ENCODE measurements at regions not wholly inside any gene's neighbourhood (a gene's known extent, or its start where the extent isn't known, plus 50 kb on each side); places are given as distances from the start of the nearest gene placed in this dataset.

- no peak for TF ChIP-seq HSF1 (IDR thresholded peaks at IDR 0.05; ENCODE audit: low read depth, low read length)
- no peak; a peak in 1 of 4 replicates for TF ChIP-seq EP300 (IDR thresholded peaks at IDR 0.05; ENCODE audit: borderline replicate concordance in 1 of 2, control insufficient read depth in 1 of 2, low read depth in 2 of 2, low read length in 2 of 2)
Observed at GRCh38 chr2:195411219-195411687, 245.8 kb upstream of the SLC39A10 start (continued).

- Histone ChIP-seq H3K36me3 (ENCODE audit: control insufficient read depth in 2 of 2, insufficient read depth in 2 of 2, low read length in 1 of 2) (no peaks in the 10 kb centered on the region), H3K9ac (ENCODE audit: control insufficient read depth, insufficient read depth, low read length) (no peak overlapping the region), H2AFZ (ENCODE audit: control insufficient read depth, low read depth, low read length) (peak overlapping the region; percentile 10), H3K4me1 (ENCODE audit: control insufficient read depth, insufficient read depth, low read length) (no peaks in the 10 kb centered on the region), H3K4me3 (no peak overlapping the region), H3K27me3 (replicated peaks in 1 of 2; ENCODE audit: control insufficient read depth in 2 of 2, insufficient read depth in 2 of 2, low read length in 1 of 2) (no peaks in the 10 kb centered on the region), H3K79me2 (ENCODE audit: control insufficient read depth, insufficient read depth, low read length) (no peaks in the 10 kb centered on the region), H4K20me1 (ENCODE audit: control insufficient read depth, insufficient read depth) (no peaks in the 10 kb centered on the region), H3K4me2 (ENCODE audit: control insufficient read depth, insufficient read depth) (no peak overlapping the region), H3K27ac (ENCODE audit: control insufficient read depth, insufficient read depth) (peak overlapping the region; percentile 29), H3K9me3 (replicated peaks; ENCODE audit: control insufficient read depth, insufficient read depth, low read length) (no peaks in the 10 kb centered on the region)
- no peak for FAIRE-seq
- WGBS (ENCODE audit: insufficient coverage, insufficient replicate concordance, low lambda C conversion rate, missing lambda C conversion rate), result 46% methylated on average over 2 of the region's 2 CpGs
- ATAC-seq, result peak; percentile 80
- ChIA-PET CTCF (interaction anchor here (1.2 to 1.4 kb wide), 3 partner anchors 92 to 250 kb away, joined by 3 to 6 read pairs (median 4); no protein-coding TSS in a partner anchor), SMC1A (ENCODE audit: uncharacterized antibody, unreplicated experiment) (interaction anchor here (0.7 to 2.3 kb wide), 12 partner anchors 9 to 250 kb away, joined by 3 to 8 read pairs (median 4); no protein-coding TSS in a partner anchor), RAD21 (ENCODE audit: unreplicated experiment) (interaction anchor here (1.1 to 1.9 kb wide), 5 partner anchors 97 to 250 kb away, joined by 3 to 12 read pairs (median 5); no protein-coding TSS in a partner anchor), POLR2A (interaction anchor here (0.8 kb wide), 1 partner anchor 126 kb away, joined by 3 read pairs; no protein-coding TSS in a partner anchor)
- intact Hi-C loops (cut with micrococcal nuclease; ENCODE audit: unreplicated experiment) (loop anchor here (1.0 to 10.0 kb wide), 6 partner anchors 73 to 249 kb away; no protein-coding TSS in a partner anchor), in situ Hi-C loops (cut with MboI) (no loop called here)
- BruUV-seq (replicated peaks), result no TSS peak
- peak; percentile 60 for DNase-seq (ENCODE audit: low read depth, low spot score)
- TF ChIP-seq REST (IDR thresholded peaks at IDR 0.05; ENCODE audit: low read depth, low read length) (no peak), PAX8 (IDR thresholded peaks at IDR 0.05) (no peak), ZNF207 (IDR thresholded peaks at IDR 0.05; ENCODE audit: borderline replicate concordance) (no peak), NFXL1 (IDR thresholded peaks at IDR 0.05; ENCODE audit: borderline replicate concordance) (no peak), HCFC1 (IDR thresholded peaks at IDR 0.05; ENCODE audit: low read length) (no peak), POU2F2 (IDR thresholded peaks at IDR 0.05; ENCODE audit: borderline replicate concordance, low read depth, low read length) (peak; percentile 9; the same call in 1 of the 3 replicates), JUNB (IDR thresholded peaks at IDR 0.05) (peak; percentile 81), ATF3 (IDR thresholded peaks at IDR 0.05; ENCODE audit: borderline replicate concordance, extremely low read depth, low read depth, low read length) (no peak), ELK1 (IDR thresholded peaks at IDR 0.05; ENCODE audit: low read depth, low read length) (no peak), FOS (IDR thresholded peaks at IDR 0.05; ENCODE audit: borderline replicate concordance, extremely low read depth, insufficient read length) (no peak), BHLHE40 (IDR thresholded peaks at IDR 0.05; ENCODE audit: borderline replicate concordance in 1 of 2, low read depth in 2 of 2, low read length in 1 of 2) (no peak), IRF4 (IDR thresholded peaks at IDR 0.05; ENCODE audit: low read depth, low read length) (peak; percentile 64; the same call in 1 of the 2 replicates), RUNX3 (IDR thresholded peaks at IDR 0.05; ENCODE audit: low read length) (peak; percentile 35; the same call in 1 of the 2 replicates)
Observed at GRCh38 chr2:195410074-195410671, 246.9 kb upstream of the SLC39A10 start.

Measured in GM12878 (cell line).